Activated naive CD4-positive, alpha-beta T cell treated with anti-CD3 and anti-CD28 coated beads, Interleukin-2, amount 50 U/mL, for 72 hours (primary cell): ENCODE measurements at regions not wholly inside any gene's neighbourhood (a gene's known extent, or its start where the extent isn't known, plus 50 kb on each side); places are given as distances from the start of the nearest gene placed in this dataset.
A peak's percentile ranks its signal among the peaks of the same experiment; 100 is the strongest.

Experiments used
- ATAC-seq, 2 donors: fragments of 150-1000 bp; cut with Tn5 transposase; 2 replicates each; pipeline ENCODE4 v1.10.0; 2021; ENCODE audit warnings: mild to moderate bottlenecking in 2 of 2, moderate library complexity in 2 of 2
- DNase-seq, 2 donors: peaks; one replicate each; pipeline ENCODE4 v3.0.0; 2021 to 2022; ENCODE audit warnings: low spot score in 2 of 2
- H3K27ac Mint-ChIP-seq, 2 donors: one replicate each; pipeline ENCODE4 v1.8.0; 2022; ENCODE audit warnings: mild to moderate bottlenecking in 2 of 2, mixed read lengths in 2 of 2
- H3K36me3 Mint-ChIP-seq, 2 donors: one replicate each; pipeline ENCODE4 v1.8.0; 2022; ENCODE audit warnings: mixed read lengths in 2 of 2
- H3K9me3 Mint-ChIP-seq, 2 donors: one replicate each; pipeline ENCODE4 v1.8.0; 2022; ENCODE audit warnings: mixed read lengths in 2 of 2

DNA sequence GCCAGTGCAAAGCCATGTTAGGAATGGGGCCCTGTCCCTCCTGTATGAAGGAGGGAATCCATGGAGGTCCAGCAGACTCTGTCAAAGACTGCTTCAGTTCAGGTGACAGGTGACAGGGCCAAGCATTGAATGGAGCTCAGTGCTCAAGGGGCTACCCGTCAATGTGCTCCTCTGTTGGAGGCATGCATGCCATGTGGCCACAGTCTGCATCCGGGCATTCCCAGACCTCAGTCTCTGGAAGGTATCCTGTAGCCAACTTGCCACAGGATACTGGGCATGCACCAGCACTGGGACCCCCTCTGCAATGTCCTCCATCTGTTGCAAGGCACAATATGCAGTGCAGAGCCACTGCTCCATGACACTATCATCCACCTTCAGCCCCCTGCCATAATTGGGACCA is 136.1 kb upstream of the GATB start:
- peaks cover 0 to 6% of the 10 kb centered on the region in 2 donors for H3K36me3 Mint-ChIP-seq
- DNase-seq = no peak
- H3K9me3 Mint-ChIP-seq = peaks cover 11 to 15% of the 10 kb centered on the region in 2 donors

DNA sequence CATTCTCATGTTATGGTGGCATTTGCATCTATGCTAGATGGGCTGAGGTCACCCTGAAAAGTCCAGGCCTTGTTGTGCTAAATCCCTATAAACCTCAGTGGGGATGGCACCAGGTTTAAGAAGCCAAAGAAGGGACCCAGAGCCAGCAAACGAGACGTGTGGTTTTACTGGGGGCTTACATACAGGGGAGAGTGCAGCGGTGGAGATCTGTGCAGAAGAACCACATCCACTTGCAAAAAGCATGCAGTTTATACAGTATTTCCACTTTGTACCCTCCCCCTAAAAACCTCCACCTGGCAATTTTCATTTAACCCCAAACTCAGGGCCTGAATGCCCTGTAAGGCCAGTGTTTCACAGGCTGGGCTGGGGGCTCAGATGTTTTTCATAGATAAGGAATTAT is 134.9 kb upstream of the GATB start:
- ATAC-seq (no peak), DNase-seq (no peak)
- Mint-ChIP-seq H3K27ac (no peak overlapping the region), H3K9me3 (peaks cover 0 to 8% of the 10 kb centered on the region in 2 donors), H3K36me3 (no peaks in the 10 kb centered on the region)

More for the DNA sequence above, 136.1 kb upstream of the GATB start:
- no peak overlapping the region for H3K27ac Mint-ChIP-seq
- no peak for ATAC-seq

DNA sequence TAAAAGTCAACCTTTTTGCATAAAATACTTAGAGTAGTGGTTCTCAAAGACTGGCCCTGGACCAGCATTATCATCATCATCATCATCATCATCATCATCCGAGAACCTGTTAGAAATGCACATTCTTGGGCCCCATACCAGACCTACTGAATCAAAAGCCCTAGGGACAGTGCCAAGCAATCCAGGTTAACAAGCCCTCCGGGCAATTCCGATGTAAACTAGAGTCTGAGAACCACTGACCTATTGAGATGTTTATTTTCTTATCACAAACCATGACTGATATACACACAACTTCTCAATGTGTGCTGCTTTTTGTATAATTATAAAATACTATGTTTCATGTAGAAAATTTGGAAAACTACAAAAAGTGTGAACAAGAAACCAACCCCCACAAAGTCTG is 133.4 kb upstream of the GATB start:
- Mint-ChIP-seq H3K36me3 (no peaks in the 10 kb centered on the region), H3K9me3 (peaks cover 0 to 3% of the 10 kb centered on the region in 2 donors), H3K27ac (no peak overlapping the region)
- DNase-seq (no peak), ATAC-seq (no peak)

DNA sequence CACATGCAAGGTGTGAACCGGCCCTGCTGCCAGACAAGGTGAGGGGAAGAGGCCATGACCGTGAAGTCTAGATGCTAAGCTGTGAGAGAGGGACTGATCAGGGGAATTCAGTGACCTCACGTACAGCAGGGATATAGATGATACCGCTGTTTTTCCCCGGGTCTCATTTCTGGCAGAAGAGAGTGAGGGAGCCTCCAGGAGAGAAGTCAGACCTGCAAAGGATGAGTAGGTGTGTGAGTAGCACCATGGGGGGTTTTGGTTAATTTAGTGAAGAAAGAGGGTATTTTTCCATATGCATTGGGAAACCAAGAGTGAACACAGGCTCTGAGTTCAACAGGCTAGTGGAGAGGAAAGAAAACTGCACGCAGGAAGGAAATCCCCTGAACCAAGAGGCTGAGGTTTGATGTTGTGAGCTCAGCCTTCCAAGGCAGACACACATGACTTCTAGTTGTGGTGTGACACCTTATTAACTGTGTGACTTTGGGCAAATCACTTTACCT is 127.6 kb upstream of the GATB start:
- H3K27ac Mint-ChIP-seq = peak overlapping the region in 1 of 2 donors; percentile 9
- peaks cover 0 to 4% of the 10 kb centered on the region in 2 donors for H3K9me3 Mint-ChIP-seq
- ATAC-seq (peak; percentile 56 to 74), DNase-seq (no peak)
- peaks cover 0 to 6% of the 10 kb centered on the region in 2 donors for H3K36me3 Mint-ChIP-seq

DNA sequence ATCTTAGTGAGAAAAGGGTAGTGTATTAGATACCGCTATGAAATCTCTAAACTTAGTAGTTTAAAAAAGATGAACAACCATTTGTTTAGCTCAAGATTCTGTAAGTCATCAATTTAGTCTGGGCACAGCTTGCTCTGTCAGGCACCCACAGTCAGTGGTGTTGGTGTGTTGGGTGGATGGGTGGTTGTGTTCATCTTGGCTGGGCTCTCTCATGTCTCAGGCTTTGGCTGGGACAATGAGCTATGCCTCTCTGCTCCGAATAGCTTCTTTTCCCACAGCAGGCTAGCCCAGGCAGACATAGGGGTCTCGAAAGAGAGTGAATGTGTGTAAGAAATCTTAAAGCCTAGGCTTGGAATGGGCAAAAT is 127.0 kb upstream of the GATB start:
- peaks cover 0 to 4% of the 10 kb centered on the region in 2 donors for H3K9me3 Mint-ChIP-seq
- peaks cover 0 to 6% of the 10 kb centered on the region in 2 donors for H3K36me3 Mint-ChIP-seq
- ATAC-seq = peak; percentile 8 to 36
- DNase-seq = no peak
- H3K27ac Mint-ChIP-seq = peak overlapping the region in 1 of 2 donors; percentile 9

DNA sequence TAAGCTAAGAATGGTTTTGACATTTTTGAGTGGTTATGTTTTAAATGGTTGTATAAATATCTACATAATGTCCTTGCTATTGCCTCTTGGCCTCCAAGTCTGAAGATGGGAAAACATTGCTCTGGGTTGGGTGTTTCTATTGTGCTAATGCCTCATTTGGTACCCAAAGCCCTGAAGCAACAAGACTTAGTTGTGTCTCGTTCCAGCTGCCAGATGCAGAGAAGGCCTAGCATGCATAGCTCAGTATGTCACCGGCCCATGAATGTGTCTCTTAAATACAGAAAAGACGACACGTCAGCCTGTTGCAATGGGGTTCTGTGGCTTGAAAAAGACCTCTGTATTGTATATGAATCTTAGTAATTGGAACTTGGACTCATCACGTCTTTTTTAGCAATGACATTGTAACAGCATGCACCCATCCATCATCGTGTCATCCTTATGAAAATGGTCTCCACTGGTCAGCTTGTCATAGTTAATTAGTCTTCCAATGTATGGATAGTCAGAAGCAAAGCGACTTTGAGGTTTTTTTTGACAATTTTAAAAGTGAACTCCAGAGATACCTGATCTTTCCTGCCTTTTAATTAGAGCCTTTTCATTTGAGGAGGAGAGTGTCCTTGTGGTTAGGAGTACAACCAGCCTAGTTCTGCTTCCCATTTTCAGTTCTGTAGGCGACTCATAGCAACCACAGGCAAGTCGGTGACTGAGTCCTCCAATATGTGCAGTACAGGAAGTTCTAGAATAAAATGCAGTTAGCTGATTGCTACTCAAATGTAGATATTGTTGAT is 126.4 kb upstream of the GATB start:
- ATAC-seq (peak; percentile 49 to 70), DNase-seq (no peak)
- Mint-ChIP-seq H3K9me3 (peaks cover 0 to 4% of the 10 kb centered on the region in 2 donors), H3K36me3 (peaks cover 0 to 6% of the 10 kb centered on the region in 2 donors), H3K27ac (peak overlapping the region in 1 of 2 donors; percentile 9)

DNA sequence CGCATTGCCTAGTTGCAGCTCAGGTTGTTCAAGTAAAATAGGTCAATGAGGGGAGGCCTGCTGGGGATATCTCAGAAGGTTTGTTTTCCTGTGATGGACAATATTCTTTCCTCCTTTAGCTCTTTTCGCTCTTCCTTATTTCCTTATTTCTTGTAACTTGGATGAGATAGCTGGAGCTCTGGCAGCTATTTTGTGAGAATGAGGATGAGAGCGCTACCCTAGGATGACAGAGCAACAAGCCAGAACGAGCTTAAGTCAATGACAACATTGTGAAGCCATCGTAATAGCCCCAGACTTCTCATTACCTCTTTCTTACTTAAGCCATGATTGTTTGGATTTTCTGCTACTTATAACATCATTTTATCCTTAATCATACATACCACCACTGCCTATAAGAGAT is 124.3 kb upstream of the GATB start:
- no peak overlapping the region for H3K27ac Mint-ChIP-seq
- H3K36me3 Mint-ChIP-seq = peaks cover 0 to 6% of the 10 kb centered on the region in 2 donors
- no peak for DNase-seq
- peaks cover 0 to 4% of the 10 kb centered on the region in 2 donors for H3K9me3 Mint-ChIP-seq
- ATAC-seq = no peak

DNA sequence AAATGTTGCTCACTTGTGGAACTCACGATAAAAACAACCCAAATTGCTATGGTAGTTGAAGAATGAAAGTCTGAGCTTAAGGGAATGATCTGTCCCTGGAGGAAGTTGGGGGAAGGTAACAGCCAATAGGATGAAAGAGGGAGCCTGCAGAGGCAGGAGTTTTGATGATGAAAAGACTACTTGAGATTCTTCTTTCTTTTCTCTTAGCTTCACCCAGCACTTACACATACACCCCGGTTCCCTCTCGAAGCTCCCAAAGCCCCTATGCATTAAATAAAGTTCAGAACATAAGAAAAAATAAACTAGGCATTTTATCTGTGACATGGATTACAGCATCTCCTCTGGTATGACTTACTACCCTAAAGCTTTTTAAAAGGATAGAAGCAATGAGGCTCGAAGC is 122.9 kb upstream of the GATB start:
- ATAC-seq = no peak
- Mint-ChIP-seq H3K27ac (peak overlapping the region in 1 of 2 donors; percentile 15), H3K36me3 (peaks cover 0 to 6% of the 10 kb centered on the region in 2 donors), H3K9me3 (peaks cover 0 to 4% of the 10 kb centered on the region in 2 donors)
- DNase-seq = no peak

DNA sequence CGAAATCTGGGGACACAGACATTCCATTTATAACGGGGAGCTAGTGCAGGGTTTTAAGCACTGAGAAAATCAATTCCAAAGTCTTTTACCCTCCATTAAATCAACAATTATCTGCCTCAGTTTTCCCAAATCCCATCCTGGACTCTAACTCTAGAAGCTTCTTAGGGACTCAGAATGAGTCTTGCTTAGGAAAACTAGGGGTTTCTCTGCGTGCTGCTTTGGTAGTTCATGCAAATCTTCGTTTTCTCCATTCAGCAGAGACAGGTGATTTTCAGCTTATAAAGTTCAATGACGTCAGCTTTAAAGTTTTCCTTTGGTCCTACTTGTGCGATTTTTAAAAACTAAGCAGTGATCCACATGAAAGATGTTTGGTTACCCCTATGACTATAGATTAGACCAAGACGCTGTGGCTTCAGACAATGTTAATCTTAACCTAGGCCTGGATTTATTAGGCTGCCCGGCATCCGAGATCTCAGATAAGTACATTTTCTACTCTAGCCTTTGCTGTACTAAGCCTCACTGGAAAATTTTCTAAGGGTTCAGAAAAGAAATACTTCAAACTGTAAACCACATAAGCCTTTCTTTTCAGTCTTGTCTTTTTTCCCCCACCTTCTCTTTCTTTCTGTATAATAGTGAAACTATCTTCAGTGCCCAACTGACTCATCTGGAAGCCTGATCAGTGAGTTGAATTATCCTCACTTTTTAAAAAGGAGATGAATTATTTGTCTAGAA is 121.4 kb upstream of the GATB start:
- peaks cover 0 to 6% of the 10 kb centered on the region in 2 donors for H3K36me3 Mint-ChIP-seq
- peak overlapping the region; percentile 50 to 92 for H3K27ac Mint-ChIP-seq
- peak in 1 of 2 donors; percentile 19 for DNase-seq
- peak; percentile 84 to 91 for ATAC-seq
- H3K9me3 Mint-ChIP-seq = peaks cover 0 to 4% of the 10 kb centered on the region in 2 donors

DNA sequence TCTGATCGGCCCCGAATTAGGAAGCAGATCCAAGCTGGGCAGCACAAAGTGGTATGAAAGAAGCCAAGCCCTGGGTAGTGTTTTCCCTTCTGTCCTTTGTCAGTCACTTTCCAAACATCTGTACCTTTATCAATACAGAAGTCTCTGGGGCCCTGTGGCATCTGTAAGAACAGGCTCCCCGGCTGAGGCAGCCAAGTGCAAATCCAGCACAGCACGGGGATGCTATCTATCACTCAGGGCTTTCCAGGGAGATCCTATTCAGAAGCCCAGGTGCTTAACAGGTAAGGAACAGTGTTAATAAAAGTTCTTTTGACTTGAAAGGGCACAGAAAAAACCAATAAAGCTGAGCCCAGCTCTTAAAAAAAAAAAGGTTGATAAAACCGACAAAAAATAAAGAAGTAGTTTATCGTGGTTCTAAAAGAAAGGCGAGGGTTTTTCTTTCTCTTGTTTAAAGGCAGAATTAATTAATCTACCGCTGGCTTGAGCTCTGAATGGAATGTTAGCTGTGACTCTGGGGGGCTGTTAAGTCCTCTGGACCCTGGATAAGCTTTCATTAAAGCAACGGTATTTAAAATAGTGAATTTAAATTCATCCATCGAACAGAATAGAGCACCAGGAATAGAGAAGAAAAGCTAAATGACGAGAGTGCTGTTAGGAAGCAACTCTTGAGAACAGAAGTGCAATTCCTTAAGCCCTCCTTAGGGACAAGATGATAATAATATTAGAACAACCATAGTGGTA is 119.1 kb upstream of the GATB start:
- ATAC-seq = no peak
- H3K27ac Mint-ChIP-seq = no peak overlapping the region
- H3K9me3 Mint-ChIP-seq = peaks cover 0 to 4% of the 10 kb centered on the region in 2 donors
- H3K36me3 Mint-ChIP-seq = peaks cover 0 to under 1% of the 10 kb centered on the region in 2 donors
- no peak for DNase-seq

DNA sequence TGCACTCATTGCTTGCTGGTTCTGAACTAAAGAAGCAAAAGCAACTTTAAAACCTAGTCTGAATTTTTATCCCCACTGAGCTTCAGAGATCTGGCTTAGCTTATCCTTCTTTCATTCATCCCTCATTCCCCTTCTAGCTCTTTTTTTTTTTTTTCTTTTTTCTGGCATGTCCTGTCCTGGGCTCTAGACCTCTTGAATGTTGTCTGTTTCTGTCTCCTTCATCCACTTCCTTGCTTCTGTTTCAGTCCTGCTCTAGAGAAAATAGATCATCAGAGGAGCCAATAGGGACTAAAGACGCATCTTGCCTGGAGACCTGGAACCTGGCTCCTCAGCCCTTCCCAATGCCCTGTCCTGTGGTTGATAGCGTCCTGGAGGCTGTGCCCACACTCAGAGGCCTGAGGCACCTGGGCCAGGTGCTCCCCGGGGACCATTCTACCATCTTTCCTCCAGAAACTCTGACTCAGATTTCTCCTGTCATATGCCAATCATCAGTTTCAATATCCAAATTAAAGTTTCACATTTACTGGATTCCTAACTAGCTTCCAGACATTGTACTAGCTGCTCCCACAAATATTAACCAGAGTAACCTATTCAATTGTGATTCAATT is 115.7 kb upstream of the GATB start:
- Mint-ChIP-seq H3K27ac (peak overlapping the region in 1 of 2 donors; percentile 25), H3K9me3 (peaks cover 5 to 15% of the 10 kb centered on the region in 2 donors), H3K36me3 (no peaks in the 10 kb centered on the region)
- peak in 1 of 2 donors; percentile 59 for ATAC-seq
- DNase-seq = no peak

DNA sequence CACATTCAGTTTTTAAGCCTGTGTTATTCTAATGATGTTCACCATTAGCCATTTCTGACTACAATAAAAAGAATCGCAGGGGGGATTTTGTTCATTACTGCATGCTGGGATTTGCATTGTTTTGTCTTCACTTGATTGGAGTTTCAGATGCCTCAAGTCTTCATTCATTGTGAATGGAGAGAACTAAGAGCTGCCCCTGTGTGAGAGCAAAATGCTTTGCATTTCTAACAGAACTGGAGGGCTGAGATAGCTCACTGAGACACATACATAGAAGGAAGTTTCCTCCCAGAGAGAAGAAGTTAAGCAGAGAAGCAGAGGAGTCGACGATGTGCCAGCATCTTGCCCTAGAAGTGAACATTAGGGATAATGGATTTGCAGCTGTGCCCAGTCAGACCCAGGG is 113.5 kb upstream of the GATB start:
- H3K27ac Mint-ChIP-seq = no peak overlapping the region
- H3K9me3 Mint-ChIP-seq = peaks cover 5 to 15% of the 10 kb centered on the region in 2 donors
- no peaks in the 10 kb centered on the region for H3K36me3 Mint-ChIP-seq
- DNase-seq = no peak
- no peak for ATAC-seq

DNA sequence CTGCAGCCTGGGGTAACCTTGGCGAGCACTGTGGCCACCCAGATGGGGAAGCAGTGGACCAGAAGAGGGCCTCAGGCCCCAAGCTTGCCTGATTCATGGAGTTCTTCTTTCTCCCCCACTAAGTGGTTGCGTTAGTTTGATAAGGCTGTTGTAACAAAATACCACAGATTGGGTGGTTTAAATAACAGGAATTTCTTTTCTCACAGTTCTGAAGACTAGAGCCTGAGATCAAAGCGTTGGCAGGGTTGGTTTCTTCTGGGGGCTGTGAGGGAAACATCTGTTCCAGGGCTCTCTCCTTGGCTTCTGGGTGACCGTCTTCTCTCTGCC is 105.7 kb upstream of the GATB start:
- ATAC-seq = no peak
- DNase-seq = no peak
- peaks cover 0 to 6% of the 10 kb centered on the region in 2 donors for H3K36me3 Mint-ChIP-seq
- H3K9me3 Mint-ChIP-seq = peaks cover 0 to 11% of the 10 kb centered on the region in 2 donors
- H3K27ac Mint-ChIP-seq = no peak overlapping the region

DNA sequence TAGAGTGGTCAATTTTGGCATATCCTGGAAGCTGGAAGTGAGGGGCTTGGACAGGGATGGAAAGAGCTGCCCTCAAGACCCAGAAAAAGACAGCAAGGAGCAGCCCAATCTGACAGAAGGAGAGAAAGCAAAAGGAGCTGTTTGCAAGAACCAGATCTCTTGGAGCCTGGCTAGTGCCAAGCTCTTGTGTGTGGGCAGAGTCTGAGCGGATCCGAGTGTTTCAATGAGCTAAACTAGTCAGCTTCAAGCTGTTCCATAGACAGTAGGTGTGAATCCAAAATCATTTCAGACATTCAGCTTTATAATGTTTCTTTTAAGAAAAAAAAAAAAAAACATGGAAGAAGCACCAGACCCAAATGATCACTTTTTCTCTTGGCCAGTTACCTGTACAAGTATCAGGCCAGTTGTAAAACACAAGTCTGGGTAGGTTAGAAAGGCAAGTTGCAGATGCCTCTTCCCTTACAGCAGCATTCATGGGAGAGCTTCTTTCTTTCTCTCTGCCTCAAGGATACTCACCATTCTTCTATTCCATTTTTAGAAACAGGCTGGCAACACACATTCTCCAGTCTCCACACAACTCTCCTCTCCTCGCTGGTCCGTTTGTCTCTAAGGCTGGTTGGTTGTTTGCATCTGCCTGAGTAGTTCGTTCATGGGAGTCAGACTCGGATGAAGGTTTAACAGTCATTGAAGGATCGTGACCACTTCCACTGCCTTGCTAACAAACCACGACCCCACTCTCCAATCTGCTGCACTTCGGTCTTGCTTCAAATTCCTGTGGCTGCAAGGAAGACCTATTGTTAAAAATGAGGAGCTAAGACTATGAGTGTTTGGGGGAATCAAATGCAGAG is 105.2 kb upstream of the GATB start:
- DNase-seq (no peak), ATAC-seq (no peak)
- H3K36me3 Mint-ChIP-seq = peaks cover 0 to 6% of the 10 kb centered on the region in 2 donors
- peaks cover 0 to 11% of the 10 kb centered on the region in 2 donors for H3K9me3 Mint-ChIP-seq
- H3K27ac Mint-ChIP-seq = no peak overlapping the region

DNA sequence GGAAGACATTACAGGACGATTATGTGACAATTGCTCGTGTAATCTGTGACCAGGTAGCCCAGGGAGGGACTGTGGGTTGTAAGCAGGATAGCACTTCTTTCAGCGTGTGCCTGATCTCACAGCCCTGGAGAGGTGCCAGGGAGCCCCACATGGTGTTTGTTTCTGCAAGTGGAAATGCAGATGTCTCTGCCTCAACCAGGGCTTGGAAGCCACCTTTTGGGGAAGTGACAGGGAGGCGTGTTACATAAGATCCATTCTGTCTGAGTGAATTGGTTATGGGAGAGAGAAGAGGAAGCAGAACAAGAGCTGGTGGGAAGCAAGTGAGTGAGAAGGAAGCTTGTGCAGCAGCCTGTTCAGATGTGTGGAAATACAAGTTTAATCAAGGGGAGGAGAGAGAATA is 104.5 kb upstream of the GATB start:
- peaks cover 0 to 11% of the 10 kb centered on the region in 2 donors for H3K9me3 Mint-ChIP-seq
- ATAC-seq = no peak
- no peak overlapping the region for H3K27ac Mint-ChIP-seq
- DNase-seq = no peak
- peaks cover 0 to 6% of the 10 kb centered on the region in 2 donors for H3K36me3 Mint-ChIP-seq

DNA sequence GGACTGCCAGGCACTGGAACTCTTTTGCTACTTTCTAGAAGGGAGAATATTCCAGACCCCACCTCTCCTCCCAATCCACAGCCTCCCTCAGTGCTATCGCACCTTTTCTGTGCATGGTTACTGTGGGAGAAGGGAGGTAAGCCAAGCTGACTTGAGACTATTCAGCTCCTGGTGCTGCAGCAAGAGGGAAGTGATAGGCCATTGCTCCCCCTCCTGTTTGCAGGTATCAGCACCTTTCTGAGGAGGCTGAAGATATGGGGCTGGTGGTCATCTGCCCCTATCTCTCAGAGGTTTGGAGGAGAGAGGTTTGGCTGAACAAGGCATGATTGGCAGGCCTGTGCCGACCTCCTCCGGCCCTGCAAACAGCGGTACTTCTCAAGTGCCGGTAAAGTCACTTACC is 103.3 kb upstream of the GATB start:
- peaks cover 0 to 11% of the 10 kb centered on the region in 2 donors for H3K9me3 Mint-ChIP-seq
- ATAC-seq (no peak), DNase-seq (no peak)
- no peak overlapping the region for H3K27ac Mint-ChIP-seq
- H3K36me3 Mint-ChIP-seq = peaks cover 0 to 6% of the 10 kb centered on the region in 2 donors
